Naive thymus-derived CD4-positive, alpha-beta T cell (primary cell): ENCODE measurements at regions not wholly inside any gene's neighbourhood (a gene's known extent, or its start where the extent isn't known, plus 50 kb on each side); places are given as distances from the start of the nearest gene placed in this dataset.

Experiments
- ATAC-seq: fragments of 150-1000 bp; cut with Tn5 transposase; 2 replicates; pipeline ENCODE4 v1.10.0; 2021; ENCODE audit warnings: mild to moderate bottlenecking, moderate library complexity
- CTCF ChIA-PET: fragments of 350-600 bp; sonication (Branson Sonifier 250); formaldehyde crosslinking; loops from one replicate; lab custom pipeline; 2021; ENCODE audit warnings: antibody characterized with exemption; lab: Charles Lee
- POLR2A ChIA-PET: fragments of 350-600 bp; sonication (Branson Sonifier 250); formaldehyde crosslinking; loops from one replicate; lab custom pipeline; 2021; ENCODE audit warnings: antibody characterized with exemption, inconsistent platforms; lab: Charles Lee
- DNase-seq, 9 donors: peaks; one replicate each; pipeline versions ENCODE4 v3.0.0 to v3.0.0-alpha.2; 2020 to 2022; ENCODE audit warnings: mixed read lengths in 1 of 9
- H3K27ac ChIP-seq: one replicate; pipeline ENCODE4 v1.7.0; 2013; ENCODE audit warnings: mild to moderate bottlenecking, low read depth, low read length, moderate library complexity
- H3K27me3 ChIP-seq, 2 donors: one replicate each; pipeline ENCODE4 v1.7.0; 2013; ENCODE audit warnings: low read length in 2 of 2, mild to moderate bottlenecking in 2 of 2, moderate library complexity in 2 of 2; ENCODE audit not compliant: control insufficient read depth in 2 of 2, insufficient read depth in 2 of 2
- H3K36me3 ChIP-seq, 3 experiments: 1 replicate in 2 of 3; 2 replicates in 1 of 3; pipeline ENCODE4 v1.7.0; 2013; ENCODE audit warnings: low read length in 3 of 3, mild to moderate bottlenecking in 3 of 3, moderate library complexity in 1 of 3; ENCODE audit not compliant: insufficient read depth in 3 of 3, control insufficient read depth in 2 of 3
- H3K4me1 ChIP-seq, 2 donors: one replicate each; pipeline ENCODE4 v1.7.0; 2013; ENCODE audit warnings: low read length in 2 of 2, mild to moderate bottlenecking in 2 of 2, moderate library complexity in 1 of 2; ENCODE audit not compliant: control insufficient read depth in 2 of 2, insufficient read depth in 2 of 2
- H3K4me3 ChIP-seq: 2 replicates; pipeline ENCODE4 v1.7.0; 2013; ENCODE audit warnings: mild to moderate bottlenecking, low read length
- H3K9me3 ChIP-seq, 3 experiments: 1 replicate in 2 of 3; 2 replicates in 1 of 3; pipeline ENCODE4 v1.7.0; 2013; ENCODE audit warnings: low read length in 3 of 3; ENCODE audit not compliant: control insufficient read depth in 2 of 3
- H3K27ac Mint-ChIP-seq, 9 donors: one replicate each; pipeline ENCODE4 v1.8.0; 2020 to 2022; ENCODE audit warnings: mixed read lengths in 9 of 9, mild to moderate bottlenecking in 8 of 9, moderate library complexity in 5 of 9, inconsistent platforms in 2 of 9
- H3K27me3 Mint-ChIP-seq, 5 donors: one replicate each; pipeline ENCODE4 v1.8.0; 2021 to 2022; ENCODE audit warnings: mixed read lengths in 5 of 5, mild to moderate bottlenecking in 1 of 5
- H3K36me3 Mint-ChIP-seq, 5 donors: one replicate each; pipeline ENCODE4 v1.8.0; 2020 to 2022; ENCODE audit warnings: mixed read lengths in 5 of 5, mild to moderate bottlenecking in 3 of 5, inconsistent platforms in 1 of 5
- H3K4me1 Mint-ChIP-seq, 7 donors: one replicate each; pipeline ENCODE4 v1.8.0; 2020 to 2022; ENCODE audit warnings: mixed read lengths in 7 of 7, mild to moderate bottlenecking in 3 of 7, inconsistent platforms in 1 of 7
- H3K4me3 Mint-ChIP-seq, 10 donors: one replicate each; pipeline ENCODE4 v1.8.0; 2020 to 2022; ENCODE audit warnings: mild to moderate bottlenecking in 10 of 10, mixed read lengths in 10 of 10, moderate library complexity in 6 of 10, inconsistent platforms in 2 of 10
- H3K9me3 Mint-ChIP-seq, 11 donors: one replicate each; pipeline ENCODE4 v1.8.0; 2020 to 2022; ENCODE audit warnings: mixed read lengths in 11 of 11, mild to moderate bottlenecking in 4 of 11, inconsistent platforms in 1 of 11, moderate library complexity in 1 of 11
- intact Hi-C, 2 donors: fragments of 100-400 bp; cut with micrococcal nuclease; formaldehyde crosslinking; loops; one replicate each; pipeline ENCODE4 v1.15.1; 2023

DNA sequence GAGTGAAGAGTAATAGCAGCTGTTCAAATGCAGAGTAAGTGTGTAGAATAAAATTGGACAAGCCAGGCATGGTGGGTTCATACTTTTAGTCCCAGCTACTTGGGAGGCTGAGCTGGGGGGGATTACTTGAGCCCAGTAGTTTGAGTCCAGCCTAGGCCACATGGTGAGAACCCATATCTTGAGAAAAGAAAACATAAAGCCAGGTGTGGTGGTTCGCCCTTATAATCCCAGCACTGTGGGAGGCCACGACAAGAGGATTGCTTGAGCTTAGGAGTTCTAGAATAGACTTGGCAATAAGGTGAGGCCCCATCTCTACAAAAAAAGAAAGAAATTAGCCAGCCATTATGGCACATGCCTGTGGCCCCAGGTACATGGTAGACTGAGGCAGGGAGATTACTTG is 1241.1 kb downstream of the UQCRFS1 start:
- Mint-ChIP-seq H3K27me3 (peaks cover 0 to 15% (median 0%) of the 10 kb centered on the region in 5 donors), H3K27ac (no peak overlapping the region), H3K4me1 (no peaks in the 10 kb centered on the region), H3K9me3 (peaks cover 0 to 17% (median 0%) of the 10 kb centered on the region in 11 donors), H3K4me3 (no peak overlapping the region), H3K36me3 (peaks cover 0 to 12% (median 0%) of the 10 kb centered on the region in 5 donors)
- Histone ChIP-seq H3K36me3 (no peaks in the 10 kb centered on the region), H3K9me3 (no peaks in the 10 kb centered on the region), H3K27ac (no peak overlapping the region), H3K4me3 (no peak overlapping the region), H3K27me3 (no peaks in the 10 kb centered on the region), H3K4me1 (no peaks in the 10 kb centered on the region)
- ATAC-seq = no peak
- ChIA-PET CTCF (no interaction called here), POLR2A (no interaction called here)
- DNase-seq = no peak
- intact Hi-C loops = no loop called here

GRCh38 chr19:27971071-27971470 is 1241.9 kb downstream of the UQCRFS1 start:
- intact Hi-C loops = no loop called here
- peaks cover 0 to 17% (median 0%) of the 10 kb centered on the region in 11 donors for H3K9me3 Mint-ChIP-seq
- CTCF ChIA-PET = no interaction called here

GRCh38 chr19:27966390-27966816 is 1246.5 kb downstream of the UQCRFS1 start:
- POLR2A ChIA-PET = no interaction called here
- no peak overlapping the region for H3K27ac ChIP-seq
- intact Hi-C loops = loop anchor here (2.0 to 10.0 kb wide), 3 partner anchors 744 to 1296 kb away; no protein-coding TSS in a partner anchor
- Mint-ChIP-seq H3K4me3 (no peak overlapping the region), H3K36me3 (no peaks in the 10 kb centered on the region), H3K9me3 (peaks cover 0 to 2% (median 0%) of the 10 kb centered on the region in 11 donors), H3K27me3 (peaks cover 0 to 14% (median 2%) of the 10 kb centered on the region in 5 donors), H3K4me1 (no peaks in the 10 kb centered on the region), H3K27ac (no peak overlapping the region)
- no peaks in the 10 kb centered on the region for H3K27me3 ChIP-seq
- peak in 1 of 9 donors; percentile 1 for DNase-seq
- no peak for ATAC-seq
- H3K4me3 ChIP-seq = no peak overlapping the region
- no peaks in the 10 kb centered on the region for H3K36me3 ChIP-seq
- CTCF ChIA-PET = interaction anchor here (0.6 to 1.1 kb wide), 2 partner anchors 18 to 1300 kb away, joined by 3 read pairs; no protein-coding TSS in a partner anchor
- H3K4me1 ChIP-seq = no peaks in the 10 kb centered on the region
- H3K9me3 ChIP-seq = no peaks in the 10 kb centered on the region

More at GRCh38 chr19:27971071-27971470, 1241.9 kb downstream of the UQCRFS1 start:
- Mint-ChIP-seq H3K27me3 (peaks cover 0 to 15% (median 0%) of the 10 kb centered on the region in 5 donors), H3K4me1 (no peaks in the 10 kb centered on the region), H3K36me3 (peaks cover 0 to 12% (median 0%) of the 10 kb centered on the region in 5 donors), H3K27ac (no peak overlapping the region), H3K4me3 (no peak overlapping the region)
- Histone ChIP-seq H3K9me3 (no peaks in the 10 kb centered on the region), H3K36me3 (no peaks in the 10 kb centered on the region), H3K4me3 (no peak overlapping the region), H3K4me1 (no peaks in the 10 kb centered on the region), H3K27me3 (no peaks in the 10 kb centered on the region), H3K27ac (no peak overlapping the region)
- DNase-seq (no peak), ATAC-seq (no peak)
- POLR2A ChIA-PET = no interaction called here

DNA sequence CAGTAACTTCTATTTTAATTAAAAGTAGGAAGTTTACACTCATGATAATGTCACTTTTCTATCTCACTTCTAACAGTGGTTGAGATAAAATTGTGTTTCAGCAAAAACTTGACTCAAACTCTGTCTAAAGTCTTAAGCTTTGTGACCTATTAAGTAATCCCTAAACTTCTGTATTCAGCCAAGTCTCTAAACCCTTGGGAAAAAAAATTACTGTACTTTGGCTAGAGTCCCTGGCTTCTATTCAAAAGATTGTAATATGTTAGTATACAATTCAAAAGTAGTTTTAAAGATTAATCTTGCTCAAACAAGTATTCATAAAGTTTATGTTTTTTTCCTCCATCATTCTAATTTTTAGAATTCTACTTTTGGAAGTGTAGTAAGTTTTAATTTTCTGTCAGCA is 1248.8 kb downstream of the UQCRFS1 start:
- no peak for ATAC-seq

GRCh38 chr19:27962264-27962663 is 1250.7 kb downstream of the UQCRFS1 start:
- Mint-ChIP-seq H3K27me3 (peaks cover 0 to 14% (median 3%) of the 10 kb centered on the region in 5 donors), H3K4me3 (no peak overlapping the region), H3K36me3 (no peaks in the 10 kb centered on the region), H3K27ac (no peak overlapping the region), H3K9me3 (peaks cover 0 to 2% (median 0%) of the 10 kb centered on the region in 11 donors), H3K4me1 (no peaks in the 10 kb centered on the region)
- DNase-seq (no peak), ATAC-seq (no peak)
- no peak overlapping the region for H3K4me3 ChIP-seq
- no peaks in the 10 kb centered on the region for H3K27me3 ChIP-seq
- CTCF ChIA-PET = no interaction called here
- no peak overlapping the region for H3K27ac ChIP-seq
- POLR2A ChIA-PET = no interaction called here
- no peaks in the 10 kb centered on the region for H3K36me3 ChIP-seq
- H3K4me1 ChIP-seq = no peaks in the 10 kb centered on the region
- intact Hi-C loops = loop anchor here in 1 of 2 donors (10.0 kb wide), 1 partner anchor 913 kb away; no protein-coding TSS in a partner anchor
- H3K9me3 ChIP-seq = no peaks in the 10 kb centered on the region

More for the DNA sequence above, 1248.8 kb downstream of the UQCRFS1 start:
- Histone ChIP-seq H3K4me1 (no peaks in the 10 kb centered on the region), H3K4me3 (no peak overlapping the region), H3K9me3 (no peaks in the 10 kb centered on the region), H3K36me3 (no peaks in the 10 kb centered on the region), H3K27ac (no peak overlapping the region), H3K27me3 (no peaks in the 10 kb centered on the region)
- Mint-ChIP-seq H3K9me3 (peaks cover 0 to 2% (median 0%) of the 10 kb centered on the region in 11 donors), H3K36me3 (no peaks in the 10 kb centered on the region), H3K4me1 (no peaks in the 10 kb centered on the region), H3K27ac (no peak overlapping the region), H3K27me3 (peaks cover 0 to 14% (median 3%) of the 10 kb centered on the region in 5 donors), H3K4me3 (no peak overlapping the region)
- no peak for DNase-seq
- ChIA-PET CTCF (no interaction called here), POLR2A (no interaction called here)
- intact Hi-C loops = loop anchor here in 1 of 2 donors (10.0 kb wide), 1 partner anchor 911 kb away; no protein-coding TSS in a partner anchor

GRCh38 chr19:27955485-27956480 is 1257.2 kb downstream of the UQCRFS1 start:
- H3K27ac ChIP-seq = no peak overlapping the region
- no peak overlapping the region for H3K4me3 Mint-ChIP-seq
- H3K9me3 Mint-ChIP-seq = no peaks in the 10 kb centered on the region
- H3K4me1 Mint-ChIP-seq = no peaks in the 10 kb centered on the region
- H3K27ac Mint-ChIP-seq = no peak overlapping the region
- no peaks in the 10 kb centered on the region for H3K9me3 ChIP-seq
- ChIA-PET POLR2A (no interaction called here), CTCF (no interaction called here)
- no peaks in the 10 kb centered on the region for H3K36me3 ChIP-seq
- no peaks in the 10 kb centered on the region for H3K4me1 ChIP-seq
- no peak overlapping the region for H3K4me3 ChIP-seq
- no peak for DNase-seq
- H3K36me3 Mint-ChIP-seq = no peaks in the 10 kb centered on the region
- H3K27me3 Mint-ChIP-seq = peaks cover 0 to 5% (median 0%) of the 10 kb centered on the region in 5 donors
- intact Hi-C loops = no loop called here
- no peak for ATAC-seq
- no peaks in the 10 kb centered on the region for H3K27me3 ChIP-seq
